SK-N-SH (cell line): ENCODE measurements at regions not wholly inside any gene's neighbourhood (a gene's known extent, or its start where the extent isn't known, plus 50 kb on each side); places are given as distances from the start of the nearest gene placed in this dataset.

Source experiments
- CTCF ChIA-PET: fragments of 300-600, 350-600 bp; formaldehyde crosslinking; extraction: SDS; loops from one replicate; lab custom pipeline; 2021; lab: Yijun Ruan, JAX
- POLR2A ChIA-PET: fragments of 350-600 bp; sonication (Branson Sonifier 250); formaldehyde crosslinking; extraction: SDS; loops from one replicate; lab custom pipeline; 2020; ENCODE audit warnings: antibody characterized with exemption, inconsistent platforms; lab: Yijun Ruan, JAX
- DNase-seq: peaks from one replicate; pipeline ENCODE4 v3.0.0; 2012
- H2AFZ ChIP-seq: fragments of 200-600 bp; sonication (generic); 2 replicates; pipeline ENCODE4 v1.8.1; 2016; ENCODE audit warnings: antibody characterized with exemption, mild to moderate bottlenecking, low read depth
- H3F3A ChIP-seq: fragments of 200-600 bp; sonication (generic); replicated peaks from 2 replicates; pipeline ENCODE3; 2016; ENCODE audit warnings: antibody characterized with exemption, mild to moderate bottlenecking; ENCODE audit not compliant: insufficient read depth
- H3K27ac ChIP-seq, 2 experiments: fragments of 200-500 bp in 1 of 2; fragments of 200-600 bp in 1 of 2; sonication (Bioruptor generic) in 1 of 2; sonication (generic), shearing (Covaris generic) in 1 of 2; 2 replicates each; pipeline versions ENCODE4 v1.5.1 to v1.6.1; 2014 to 2016; ENCODE audit warnings: low read depth in 2 of 2, inconsistent platforms in 1 of 2, low read length in 1 of 2, mild to moderate bottlenecking in 1 of 2, mixed read lengths in 1 of 2
- H3K27me3 ChIP-seq: fragments of 200-600 bp; sonication (generic), shearing (Covaris generic); 2 replicates; pipeline ENCODE4 v1.6.1; 2016; ENCODE audit warnings: mixed run types; ENCODE audit not compliant: insufficient read depth
- H3K36me3 ChIP-seq, 2 experiments: fragments of 200-500 bp in 1 of 2; fragments of 200-600 bp in 1 of 2; sonication (Bioruptor generic) in 1 of 2; sonication (generic) in 1 of 2; replicated peaks in 1 of 2; 2 replicates each; pipeline versions ENCODE3 to v1.5.1; 2014 to 2016; ENCODE audit warnings: low read length in 1 of 2, mild to moderate bottlenecking in 1 of 2; ENCODE audit not compliant: insufficient read depth in 2 of 2, control insufficient read depth in 1 of 2
- H3K4me1 ChIP-seq, 2 experiments: fragments of 200-500 bp in 1 of 2; fragments of 200-600 bp in 1 of 2; sonication (Bioruptor generic) in 1 of 2; sonication (generic), shearing (Covaris generic) in 1 of 2; 2 replicates each; pipeline versions ENCODE4 v1.5.1 to v1.6.1; 2014 to 2016; ENCODE audit warnings: low read depth in 1 of 2, low read length in 1 of 2, mixed run types in 1 of 2; ENCODE audit not compliant: insufficient read depth in 2 of 2, control insufficient read depth in 1 of 2
- H3K4me2 ChIP-seq: fragments of 200-600 bp; sonication (generic), shearing (Covaris generic); 2 replicates; pipeline ENCODE4 v1.6.1; 2017; ENCODE audit warnings: mixed run types
- H3K4me3 ChIP-seq, 2 experiments: fragments of 200-500 bp in 1 of 2; fragments of 200-600 bp in 1 of 2; sonication (Bioruptor generic) in 1 of 2; sonication (generic), shearing (Covaris generic) in 1 of 2; 2 replicates each; pipeline versions ENCODE4 v1.5.1 to v1.8.1; 2014 to 2016; ENCODE audit warnings: low read depth in 2 of 2, inconsistent platforms in 1 of 2, low read length in 1 of 2, mild to moderate bottlenecking in 1 of 2, mixed read lengths in 1 of 2, moderate library complexity in 1 of 2
- H3K79me2 ChIP-seq: fragments of 200-600 bp; sonication (generic); 2 replicates; pipeline ENCODE4 v1.8.1; 2017; ENCODE audit warnings: mild to moderate bottlenecking; ENCODE audit not compliant: insufficient read depth
- H3K9ac ChIP-seq: fragments of 200-600 bp; sonication (generic); 2 replicates; pipeline ENCODE4 v1.6.1; 2017; ENCODE audit warnings: mixed run types
- H3K9me2 ChIP-seq: fragments of 200-600 bp; sonication (generic); 2 replicates; pipeline ENCODE4 v1.6.1; 2017; ENCODE audit warnings: mixed run types
- H3K9me3 ChIP-seq: fragments of 200-600 bp; sonication (generic); 2 replicates; pipeline ENCODE4 v1.6.1; 2017; ENCODE audit warnings: mixed run types, mild to moderate bottlenecking, moderate library complexity
- H4K20me1 ChIP-seq: fragments of 200-600 bp; sonication (generic); 2 replicates; pipeline ENCODE4 v1.6.1; 2017; ENCODE audit warnings: mild to moderate bottlenecking, mixed run types; ENCODE audit not compliant: insufficient read depth
- CTCF ChIP-seq: fragments of 200-600 bp; sonication (generic); IDR thresholded peaks from 2 replicates; pipeline ENCODE4 v1.6.1; 2017; ENCODE audit warnings: antibody characterized with exemption, mild to moderate bottlenecking, moderate library complexity
- FOSL2 ChIP-seq: IDR thresholded peaks from 2 replicates; pipeline ENCODE4 v1.4.0; 2012; ENCODE audit warnings: low read depth, mild to moderate bottlenecking, moderate library complexity, borderline replicate concordance
- FOXJ3 ChIP-seq: sonication (generic); formaldehyde crosslinking; IDR thresholded peaks from 2 replicates; pipeline ENCODE4 v1.5.1; 2020; ENCODE audit warnings: mild to moderate bottlenecking, missing genetic modification reagents
- IRF3 ChIP-seq: fragments of 150-350 bp; IDR thresholded peaks from 2 replicates; pipeline ENCODE4 v1.6.1; 2016; ENCODE audit warnings: mild to moderate bottlenecking, low read depth, low read length
- MEF2A ChIP-seq: IDR thresholded peaks from 2 replicates; pipeline ENCODE4 v1.4.0; 2012; ENCODE audit warnings: low read depth, borderline replicate concordance
- MXI1 ChIP-seq: IDR thresholded peaks from 2 replicates; pipeline ENCODE4 v1.6.1; 2012; ENCODE audit warnings: mild to moderate bottlenecking, low read depth, low read length, improper control_type of control experiment
- NFIC ChIP-seq: IDR thresholded peaks from 2 replicates; pipeline ENCODE4 v1.4.0; 2012; ENCODE audit warnings: borderline replicate concordance
- PBX3 ChIP-seq: IDR thresholded peaks from 2 replicates; pipeline ENCODE4; 2012
- RAD21 ChIP-seq: IDR thresholded peaks from 2 replicates; pipeline ENCODE4 v1.6.1; 2012; ENCODE audit warnings: mild to moderate bottlenecking, low read length
- RCOR1 ChIP-seq: fragments of 150-350 bp; IDR thresholded peaks from 2 replicates; pipeline ENCODE4 v1.6.1; 2017; ENCODE audit warnings: antibody characterized with exemption, low read length
- RXRA ChIP-seq: IDR thresholded peaks from 2 replicates; pipeline ENCODE4 v1.4.0; 2012; ENCODE audit warnings: low read depth, mild to moderate bottlenecking, borderline replicate concordance
- SIN3A ChIP-seq: IDR thresholded peaks from 2 replicates; pipeline ENCODE4 v1.6.1; 2012; ENCODE audit warnings: low read depth, mild to moderate bottlenecking, low read length, moderate library complexity, borderline replicate concordance
- SMC3 ChIP-seq: IDR thresholded peaks from 2 replicates; pipeline ENCODE4 v1.6.1; 2012; ENCODE audit warnings: low read depth, low read length, improper control_type of control experiment
- TAF1 ChIP-seq: IDR thresholded peaks from 2 replicates; pipeline ENCODE4 v1.6.1; 2012; ENCODE audit warnings: low read depth, mild to moderate bottlenecking, low read length, moderate library complexity, borderline replicate concordance
- TCF12 ChIP-seq: IDR thresholded peaks from 2 replicates; pipeline ENCODE4 v1.4.0; 2012
- TEAD4 ChIP-seq: IDR thresholded peaks from 2 replicates; pipeline ENCODE4 v1.4.0; 2012; ENCODE audit warnings: mild to moderate bottlenecking, borderline replicate concordance; ENCODE audit not compliant: insufficient read depth
- YY1 ChIP-seq: IDR thresholded peaks from 2 replicates; pipeline ENCODE4 v1.4.0; 2012; ENCODE audit warnings: low read depth, mild to moderate bottlenecking
- ZBTB33 ChIP-seq: IDR thresholded peaks from 2 replicates; pipeline ENCODE4 v1.4.0; 2012; ENCODE audit warnings: low read depth, borderline replicate concordance
- WGBS: methylation state at CpG from one replicate; pipeline ENCODE4 v1.1.6; 2017; ENCODE audit warnings: low lambda C conversion rate; 5-methylcytosine and 5-hydroxymethylcytosine counted together

- no peak for DNase-seq
- H4K20me1 ChIP-seq: no peaks in the 10 kb centered on the region
- no peak overlapping the region for H3K27ac ChIP-seq
- 0% methylated on average over 2 of the region's 2 CpGs for WGBS
- no peak overlapping the region for H3K9ac ChIP-seq
- CTCF ChIA-PET: no interaction called here
- no peak overlapping the region for H2AFZ ChIP-seq
- no peaks in the 10 kb centered on the region for H3K9me3 ChIP-seq
- no peaks in the 10 kb centered on the region for H3K27me3 ChIP-seq
- no peaks in the 10 kb centered on the region for H3K4me1 ChIP-seq
- TF ChIP-seq YY1: no peak
- TF ChIP-seq TAF1: no peak
- no peak for TF ChIP-seq TEAD4
- no peak for TF ChIP-seq SMC3
- no peak for TF ChIP-seq PBX3
- no peak overlapping the region for H3K4me3 ChIP-seq
- no peak overlapping the region for H3K4me2 ChIP-seq
- no peaks in the 10 kb centered on the region for H3K79me2 ChIP-seq
- POLR2A ChIA-PET: no interaction called here
- H3K9me2 ChIP-seq: no peaks in the 10 kb centered on the region
- H3K36me3 ChIP-seq: no peaks in the 10 kb centered on the region
- H3F3A ChIP-seq: no peaks in the 10 kb centered on the region
Measured at GRCh38 chr15:97686324-97686723, 274.2 kb upstream of the ARRDC4 start.

GRCh38 chr15:97687654-97688053 lies 272.8 kb upstream of the ARRDC4 start:
- no peak overlapping the region for H3K27ac ChIP-seq
- H3F3A ChIP-seq: no peaks in the 10 kb centered on the region
- no peak overlapping the region for H3K4me3 ChIP-seq
- ChIA-PET POLR2A (no interaction called here), CTCF (no interaction called here)
- peaks cover 0 to 5% of the 10 kb centered on the region in 2 experiments; a peak in 1 of 4 replicates for H3K4me1 ChIP-seq
- H3K27me3 ChIP-seq: no peaks in the 10 kb centered on the region
- no peak for TF ChIP-seq RAD21
- no peak for DNase-seq
- no peaks in the 10 kb centered on the region for H4K20me1 ChIP-seq
- H3K4me2 ChIP-seq: no peak overlapping the region
- no peak overlapping the region for H3K9ac ChIP-seq
- H3K9me2 ChIP-seq: no peaks in the 10 kb centered on the region
- no peaks in the 10 kb centered on the region for H3K36me3 ChIP-seq
- no peaks in the 10 kb centered on the region for H3K79me2 ChIP-seq
- no peaks in the 10 kb centered on the region for H3K9me3 ChIP-seq
- H2AFZ ChIP-seq: no peak overlapping the region

GRCh38 chr15:97688177-97688576 lies 272.3 kb upstream of the ARRDC4 start:
- Histone ChIP-seq H3K4me3 (no peak overlapping the region), H3K9me3 (no peaks in the 10 kb centered on the region), H4K20me1 (no peaks in the 10 kb centered on the region), H2AFZ (no peak overlapping the region), H3K9me2 (no peaks in the 10 kb centered on the region), H3K36me3 (no peaks in the 10 kb centered on the region), H3K4me2 (no peak overlapping the region), H3K4me1 (peaks cover 0 to 8% of the 10 kb centered on the region in 2 experiments; a peak in 1 of 4 replicates), H3F3A (no peaks in the 10 kb centered on the region), H3K27me3 (no peaks in the 10 kb centered on the region), H3K27ac (no peak overlapping the region), H3K9ac (no peak overlapping the region), H3K79me2 (no peaks in the 10 kb centered on the region)
- ChIA-PET CTCF (no interaction called here), POLR2A (no interaction called here)
- no peak for DNase-seq
- 22% methylated on average over 4 of the region's 4 CpGs for WGBS
- no peak for TF ChIP-seq MEF2A
- TF ChIP-seq RCOR1: no peak
- no peak for TF ChIP-seq TEAD4
- TF ChIP-seq SMC3: no peak
- TF ChIP-seq FOSL2: no peak
- TF ChIP-seq RXRA: no peak
- no peak for TF ChIP-seq NFIC
- no peak for TF ChIP-seq IRF3
- TF ChIP-seq FOXJ3: no peak
- no peak for TF ChIP-seq CTCF
- TF ChIP-seq MXI1: no peak
- TF ChIP-seq SIN3A: no peak
- TF ChIP-seq TCF12: no peak
- no peak for TF ChIP-seq ZBTB33
- no peak for TF ChIP-seq RAD21
